RPMI7951 (cell line): ENCODE measurements at regions not wholly inside any gene's neighbourhood (a gene's known extent, or its start where the extent isn't known, plus 50 kb on each side); places are given as distances from the start of the nearest gene placed in this dataset.

ENCODE experiments used
- DNase-seq: peaks from one replicate; pipeline ENCODE4 v3.0.0-alpha.2; 2012; ENCODE audit warnings: low read depth

GRCh38 chr6:156160007-156160794, 617.0 kb upstream of the ARID1B start:
- DNase-seq: no peak

- DNase-seq: no peak
Measured at GRCh38 chr6:156154896-156155295, 622.3 kb upstream of the ARID1B start.

GRCh38 chr6:156150391-156150790, 626.8 kb upstream of the ARID1B start:
- DNase-seq: no peak

- no peak for DNase-seq
Measured at GRCh38 chr6:156146891-156147290, 630.3 kb upstream of the ARID1B start.

DNA sequence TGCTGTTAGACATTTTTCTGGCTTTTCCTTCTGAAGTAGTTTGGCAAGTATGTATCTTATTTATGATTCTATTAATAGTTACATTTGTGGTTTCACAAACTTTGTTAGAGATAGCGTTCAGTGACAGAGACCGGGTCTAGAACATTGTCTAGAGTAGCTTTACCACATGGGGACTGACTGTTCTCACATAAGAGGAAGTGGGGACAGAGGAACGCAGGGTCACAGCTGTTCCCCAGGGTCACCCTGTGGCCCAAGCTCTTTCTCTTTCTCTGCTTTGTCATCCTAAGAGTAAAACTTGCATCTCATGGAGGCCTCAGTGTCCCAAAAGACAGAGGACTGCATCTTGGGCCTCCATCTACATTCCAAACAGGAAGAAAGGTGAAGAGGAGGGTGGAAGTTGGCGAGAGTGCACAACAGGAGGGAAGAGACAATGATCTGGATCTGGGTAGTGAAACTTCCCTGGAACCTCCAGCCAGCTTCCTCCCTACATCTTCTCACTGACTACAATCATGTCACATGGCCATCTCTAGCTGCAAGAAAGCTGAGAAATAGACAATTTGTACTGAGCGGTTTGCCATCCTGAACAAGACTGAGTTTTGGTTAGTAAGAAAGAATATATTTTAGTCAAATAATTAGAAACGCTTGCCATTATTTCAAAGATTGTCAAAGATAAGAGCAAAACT, 645.8 kb upstream of the ARID1B start:
- DNase-seq: no peak

DNA sequence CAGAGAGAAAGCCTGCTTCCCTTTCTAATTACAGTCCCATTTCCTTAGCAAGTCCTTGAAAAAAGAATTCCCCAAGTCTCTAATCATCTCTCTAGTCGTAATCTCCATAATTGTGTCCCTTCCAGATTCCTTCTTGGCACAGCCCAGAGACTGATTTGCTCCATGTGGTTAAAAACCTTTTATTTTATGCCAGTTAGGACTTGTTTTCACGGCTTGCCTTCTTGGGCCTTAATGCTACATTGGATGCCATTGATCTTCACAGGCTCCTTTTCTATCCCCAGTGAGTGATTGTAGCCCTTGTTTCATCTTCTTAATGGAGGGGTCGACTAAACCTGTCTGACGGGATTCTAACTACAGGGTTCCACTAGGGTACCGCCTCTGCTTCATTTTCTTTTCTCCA, 650.6 kb upstream of the ARID1B start:
- no peak for DNase-seq

GRCh38 chr6:156125844-156126243, 651.3 kb upstream of the ARID1B start:
- no peak for DNase-seq

GRCh38 chr6:156123731-156124130, 653.4 kb upstream of the ARID1B start:
- no peak for DNase-seq

DNA sequence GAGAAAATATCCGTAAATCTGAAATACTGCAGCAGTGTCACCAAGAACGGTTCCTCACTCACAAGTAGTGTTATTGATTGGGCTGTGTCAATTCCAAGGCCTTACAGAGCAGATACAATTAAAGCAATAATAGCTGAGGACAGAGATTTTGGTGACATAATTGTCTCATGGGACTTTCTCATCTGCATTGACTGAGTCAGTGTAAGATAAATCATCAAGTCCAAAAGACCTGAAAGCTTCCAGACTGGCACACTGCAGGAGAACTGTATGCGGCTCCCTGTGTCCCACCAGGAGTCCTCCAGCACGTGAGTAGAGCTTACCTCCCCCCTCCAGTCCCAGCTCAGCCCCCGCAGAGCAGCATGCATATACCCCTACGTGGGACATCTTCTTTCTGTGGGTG, 655.2 kb upstream of the ARID1B start:
- DNase-seq: no peak

DNA sequence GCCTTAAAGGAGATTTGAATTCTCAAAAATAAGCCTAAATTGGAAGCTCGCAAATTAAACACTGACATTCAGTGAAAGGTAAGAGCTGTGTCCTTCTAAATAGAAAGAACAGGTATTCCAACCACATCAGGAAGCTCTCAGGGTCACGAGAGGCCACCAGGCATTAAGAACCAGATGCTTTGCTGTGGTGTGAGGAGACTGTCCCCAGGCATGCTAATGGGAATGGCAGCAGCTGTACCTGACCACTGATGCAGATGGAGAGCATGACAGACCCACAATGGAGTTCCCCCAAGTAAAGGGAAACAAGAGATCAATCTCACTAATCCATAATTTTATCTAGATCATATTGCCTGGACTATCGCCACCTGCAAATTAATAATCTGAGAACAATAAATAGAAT, 658.9 kb upstream of the NOX3 start:
- no peak for DNase-seq

GRCh38 chr6:156113631-156114030, 658.0 kb upstream of the NOX3 start:
- no peak for DNase-seq

- DNase-seq: no peak
Measured at GRCh38 chr6:156111913-156112312, 656.3 kb upstream of the NOX3 start.

DNA sequence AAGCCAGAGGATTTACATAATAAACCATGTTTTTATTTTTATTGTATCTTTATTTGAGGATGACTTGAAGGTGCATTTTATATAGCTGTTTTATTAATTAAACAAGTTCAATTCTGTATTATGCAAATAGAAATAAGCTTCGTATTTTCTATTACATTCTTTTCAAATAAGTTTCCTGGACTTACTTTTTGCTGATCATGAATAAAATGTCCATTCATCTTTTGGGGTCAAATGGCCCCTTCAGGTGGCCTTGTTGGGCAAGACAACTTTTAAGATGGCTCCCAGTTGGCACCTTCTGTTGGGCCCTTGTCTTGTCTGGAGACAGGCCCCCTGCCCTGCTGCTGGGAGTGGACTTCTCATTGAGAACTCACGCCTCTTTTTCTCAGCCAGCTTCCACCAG, 654.6 kb upstream of the NOX3 start:
- DNase-seq: no peak

DNA sequence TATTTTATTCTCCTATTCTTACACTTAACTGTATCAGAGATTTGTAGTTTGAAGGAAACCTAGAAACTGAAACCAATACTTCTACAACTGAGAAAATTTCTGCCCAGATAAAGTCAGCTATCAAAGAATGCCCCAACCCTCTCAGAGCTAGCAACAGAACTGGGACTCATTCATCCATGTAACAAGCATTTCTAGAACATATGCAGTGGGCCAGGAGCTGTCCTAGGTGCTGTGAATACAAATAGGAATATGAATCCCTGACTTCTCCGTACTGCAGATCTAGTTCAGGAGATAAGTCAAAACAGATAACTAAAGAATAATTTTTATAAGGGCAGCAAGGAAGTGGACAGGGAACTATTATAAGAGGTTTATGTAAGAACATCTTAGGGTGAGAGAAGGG, 654.1 kb upstream of the NOX3 start:
- DNase-seq: peak; percentile 7

- DNase-seq: no peak
Measured at GRCh38 chr6:156107624-156108101, 652.0 kb upstream of the NOX3 start.

DNA sequence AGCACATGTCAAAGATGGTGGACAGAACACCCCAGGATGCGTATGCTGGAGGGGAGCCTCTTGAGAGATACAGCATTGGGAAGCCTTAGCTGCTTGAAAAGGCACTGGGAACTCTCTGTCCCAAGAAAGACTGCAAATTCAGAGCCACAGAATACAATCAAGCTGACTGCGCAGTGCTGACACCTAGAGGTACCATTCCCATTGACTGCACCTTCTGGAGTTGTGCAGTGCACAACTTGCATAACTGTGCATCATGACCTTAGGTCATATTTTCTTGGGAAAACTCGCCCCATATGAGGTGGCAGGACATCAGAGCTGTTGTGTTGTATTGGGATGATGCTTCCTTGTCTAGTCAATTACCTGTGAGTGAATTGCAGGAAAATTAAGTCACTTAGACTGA, 646.5 kb upstream of the NOX3 start:
- peak; percentile 28 for DNase-seq

- DNase-seq: no peak
Measured at GRCh38 chr6:156098839-156099238, 643.2 kb upstream of the NOX3 start.

GRCh38 chr6:156087487-156087886, 631.8 kb upstream of the NOX3 start:
- DNase-seq: no peak

GRCh38 chr6:156082012-156082411, 626.4 kb upstream of the NOX3 start:
- DNase-seq: no peak

DNA sequence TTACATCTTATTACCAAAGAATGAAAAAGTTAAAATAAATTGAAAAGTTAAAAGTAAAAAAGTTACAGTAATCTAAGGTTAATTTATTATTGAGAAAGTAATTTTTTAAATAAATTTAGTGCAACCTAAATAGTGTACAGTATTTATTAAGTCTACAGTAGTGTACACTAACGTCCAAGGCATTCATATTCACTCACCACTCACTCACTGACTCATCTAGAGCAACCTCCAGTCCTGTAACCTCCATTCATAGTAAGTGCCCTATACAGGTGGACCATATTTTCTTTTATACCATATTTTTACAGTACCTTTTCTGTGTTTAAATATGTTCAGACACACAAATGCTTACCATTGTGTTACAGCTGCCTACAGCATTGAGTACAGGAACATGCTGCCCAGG, 624.7 kb upstream of the NOX3 start:
- DNase-seq: no peak

GRCh38 chr6:156068881-156069280, 613.2 kb upstream of the NOX3 start:
- no peak for DNase-seq

GRCh38 chr6:156065849-156066248, 610.2 kb upstream of the NOX3 start:
- DNase-seq: no peak

- no peak for DNase-seq
Measured at GRCh38 chr6:156062091-156062563, 606.5 kb upstream of the NOX3 start.
